Stromal cell of bone marrow (primary cell): ENCODE measurements at regions not wholly inside any gene's neighbourhood (a gene's known extent, or its start where the extent isn't known, plus 50 kb on each side); places are given as distances from the start of the nearest gene placed in this dataset.

Experiments used
- DNase-seq: peaks from one replicate; pipeline ENCODE4 v3.0.0-alpha.2; 2012; ENCODE audit warnings: low read depth

- DNase-seq: no peak
These were observed 764.8 kb upstream of the NR2F2 start for GRCh38 chr15:95565690-95566089.

DNA sequence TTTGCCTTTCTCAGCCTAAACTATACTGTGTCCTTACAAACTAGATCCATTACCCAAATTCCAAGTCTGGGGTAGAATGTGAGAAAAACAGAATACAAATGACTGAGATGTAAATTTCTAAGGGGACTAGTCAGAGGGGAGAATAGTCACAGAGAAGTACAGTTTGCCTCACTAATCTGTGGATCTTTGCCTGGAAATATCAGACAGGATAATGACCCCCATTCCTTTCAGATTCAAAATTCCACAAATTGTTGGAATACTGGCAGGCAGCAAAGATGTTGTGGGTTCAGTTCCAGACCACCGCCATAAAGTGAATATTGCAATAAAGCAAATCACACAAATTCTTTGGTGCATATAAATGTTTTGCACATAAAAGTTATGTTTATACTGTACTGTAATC lies 762.8 kb upstream of the NR2F2 start:
- no peak for DNase-seq

- no peak for DNase-seq
These were observed 756.4 kb upstream of the NR2F2 start for GRCh38 chr15:95574053-95574452.

- no peak for DNase-seq
These were observed 752.6 kb upstream of the NR2F2 start for GRCh38 chr15:95577927-95578326.

- DNase-seq: no peak
These were observed 750.4 kb upstream of the NR2F2 start for GRCh38 chr15:95580121-95580520.

GRCh38 chr15:95581595-95581994 lies 748.9 kb upstream of the NR2F2 start:
- no peak for DNase-seq

DNA sequence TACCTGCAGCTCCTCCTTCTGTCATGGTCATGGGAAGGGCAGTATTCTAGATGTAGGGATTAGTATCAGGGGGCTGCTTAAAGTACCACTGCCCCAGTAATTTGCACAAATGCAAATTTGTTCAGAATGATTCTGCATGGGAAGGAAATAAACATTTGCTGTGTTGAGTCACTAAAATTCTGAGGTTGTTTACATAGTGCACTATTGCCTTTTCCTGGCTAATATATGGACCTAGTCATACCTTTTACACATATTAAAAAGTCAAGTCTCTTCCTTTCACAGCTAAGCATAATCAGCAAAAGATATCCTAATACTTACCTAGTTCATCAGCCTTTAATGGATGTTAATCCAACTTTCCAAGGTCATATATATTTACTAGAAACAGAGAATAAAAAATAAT lies 746.4 kb upstream of the NR2F2 start:
- DNase-seq: no peak

GRCh38 chr15:95588056-95588455 lies 742.4 kb upstream of the NR2F2 start:
- no peak for DNase-seq

- no peak for DNase-seq
These were observed 739.9 kb upstream of the NR2F2 start for GRCh38 chr15:95590533-95591044.

GRCh38 chr15:95591270-95591669 lies 739.2 kb upstream of the NR2F2 start:
- no peak for DNase-seq

- DNase-seq: no peak
These were observed 738.6 kb upstream of the NR2F2 start for GRCh38 chr15:95591886-95592285.

DNA sequence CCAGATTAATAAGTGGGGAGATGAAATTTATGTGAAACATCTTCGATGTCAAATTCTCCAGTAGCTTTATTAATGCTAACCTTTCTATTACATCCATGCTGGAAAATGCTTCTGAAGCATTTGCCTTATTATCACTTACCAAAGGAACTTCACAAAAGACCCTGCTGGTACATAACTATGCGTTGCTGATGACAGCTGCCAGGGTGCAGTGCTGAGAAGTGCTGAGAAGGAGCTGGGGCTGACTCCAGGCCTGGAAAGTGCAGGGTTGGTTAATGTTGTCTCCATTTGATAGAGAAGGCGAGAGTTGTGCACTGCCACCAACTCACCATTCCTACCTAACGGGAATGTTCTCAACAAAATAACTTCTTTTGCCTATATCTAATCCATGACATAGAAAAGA lies 736.0 kb upstream of the NR2F2 start:
- DNase-seq: no peak

DNA sequence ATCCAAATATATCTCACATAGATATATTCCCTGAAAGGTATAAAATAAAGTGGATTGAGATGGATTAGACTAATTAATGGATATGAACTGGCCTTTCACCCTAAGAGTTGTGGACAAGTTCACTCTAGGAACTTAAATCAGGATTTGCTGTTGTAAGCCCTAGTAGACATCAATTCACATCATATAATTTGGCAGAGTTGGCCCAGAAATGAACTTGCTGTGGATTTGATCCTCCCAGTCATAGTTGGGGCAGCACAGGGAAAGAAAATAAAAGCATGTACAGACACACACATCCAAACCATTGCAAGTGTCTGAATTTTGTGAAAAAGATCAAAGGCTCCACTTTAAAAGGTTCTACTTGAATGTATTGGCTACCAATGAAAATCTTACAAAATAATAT lies 734.7 kb upstream of the NR2F2 start:
- DNase-seq: no peak

GRCh38 chr15:95596496-95596895 lies 734.0 kb upstream of the NR2F2 start:
- no peak for DNase-seq

GRCh38 chr15:95598251-95598855 lies 732.1 kb upstream of the NR2F2 start:
- DNase-seq: no peak

DNA sequence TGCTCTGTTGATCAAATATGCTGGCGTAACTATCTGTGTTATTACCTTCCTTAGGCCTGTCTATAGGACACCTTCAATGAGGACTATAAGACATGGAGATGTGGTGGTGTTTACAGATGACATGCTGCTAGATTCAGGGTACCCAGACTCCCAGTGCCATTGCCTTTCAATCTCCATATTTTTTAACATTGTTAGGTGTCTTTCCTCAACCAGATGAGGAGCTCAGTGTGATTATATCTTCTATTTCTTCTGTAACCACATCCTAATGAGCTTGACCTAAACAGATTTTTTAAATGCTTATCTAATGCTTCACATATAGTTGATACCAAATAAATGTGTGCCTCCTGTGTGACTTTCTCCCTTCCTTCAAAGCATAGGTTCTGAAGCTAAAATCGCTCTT lies 730.1 kb upstream of the NR2F2 start:
- no peak for DNase-seq

DNA sequence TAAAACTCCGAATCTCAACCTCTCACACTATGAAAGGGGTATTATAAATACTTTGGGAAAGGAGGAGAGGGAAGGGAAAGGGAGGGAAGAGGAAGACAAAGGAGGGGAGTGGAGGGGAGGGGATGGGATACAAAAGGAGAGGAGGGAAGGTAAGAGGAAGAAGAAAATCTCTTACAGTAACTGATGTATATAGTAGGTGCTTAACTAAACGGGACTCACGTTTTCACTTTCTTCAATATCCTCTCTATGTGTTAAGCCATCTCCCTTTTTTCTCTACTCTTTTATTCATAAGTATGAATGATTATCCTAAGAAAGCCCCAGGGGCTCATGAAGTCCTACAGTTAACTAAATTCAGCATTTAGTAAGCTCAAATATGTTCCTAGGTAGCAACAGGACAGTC lies 729.6 kb upstream of the NR2F2 start:
- DNase-seq: no peak

GRCh38 chr15:95601525-95601924 lies 729.0 kb upstream of the NR2F2 start:
- no peak for DNase-seq

DNA sequence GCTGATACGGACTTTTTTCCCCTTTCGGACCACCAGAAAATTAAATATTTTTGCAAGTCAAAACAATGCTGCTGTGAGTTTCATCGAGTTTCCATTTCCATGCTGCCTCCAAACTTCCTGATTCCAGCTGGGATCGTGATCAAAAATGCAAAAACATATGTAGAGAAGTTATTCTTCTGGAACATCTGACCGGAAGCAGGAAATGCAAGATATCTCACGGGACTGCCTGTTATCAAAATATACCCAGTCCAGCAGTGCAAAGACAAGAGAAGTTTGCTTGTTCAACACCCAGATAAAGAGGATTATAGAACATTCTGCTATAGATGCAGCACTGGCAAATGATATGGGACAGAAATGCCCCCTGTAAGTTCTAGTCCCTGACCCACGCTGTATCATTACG lies 726.7 kb upstream of the NR2F2 start:
- no peak for DNase-seq

- DNase-seq: peak; percentile 92
These were observed 725.9 kb upstream of the NR2F2 start for GRCh38 chr15:95604634-95605036.

DNA sequence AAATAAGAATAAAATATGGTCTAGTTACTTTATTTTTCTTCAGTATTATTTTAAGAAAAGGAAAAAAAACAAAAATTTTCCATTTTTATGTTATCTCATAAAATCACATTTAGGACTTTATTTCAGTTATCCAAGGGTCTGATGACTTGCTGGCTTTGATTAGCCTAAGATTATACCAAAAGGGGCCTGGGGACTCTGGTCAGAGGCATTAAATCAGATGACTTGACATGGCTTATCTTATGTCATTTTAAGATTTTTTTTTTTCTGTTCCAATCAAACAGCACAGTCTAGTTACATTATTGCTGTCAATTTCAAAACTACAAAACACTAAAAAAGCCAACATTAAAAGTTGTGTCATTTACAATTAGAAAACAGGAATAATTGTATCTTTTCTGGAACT lies 725.4 kb upstream of the NR2F2 start:
- no peak for DNase-seq

DNA sequence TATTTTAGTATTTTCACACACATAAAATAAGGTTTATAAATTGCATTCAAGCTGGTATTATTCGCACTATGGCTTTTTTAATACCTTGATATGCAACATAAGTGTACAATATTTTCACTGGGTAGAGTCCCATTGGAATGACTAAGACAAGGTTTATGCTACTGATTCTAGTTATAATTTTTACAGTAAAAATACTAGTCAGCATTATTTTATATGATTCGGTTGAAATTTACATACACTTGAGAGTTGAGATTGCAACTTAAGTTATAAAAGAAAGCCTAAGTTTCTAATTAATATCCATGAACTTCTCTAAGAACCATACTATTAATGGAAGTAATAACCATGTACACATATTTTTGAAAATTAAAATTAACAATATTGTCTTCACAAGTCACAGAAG lies 723.9 kb upstream of the NR2F2 start:
- no peak for DNase-seq

GRCh38 chr15:95608371-95608770 lies 722.1 kb upstream of the NR2F2 start:
- DNase-seq: no peak

- no peak for DNase-seq
These were observed 721.4 kb upstream of the NR2F2 start for GRCh38 chr15:95609096-95609495.

- no peak for DNase-seq
These were observed 719.6 kb upstream of the NR2F2 start for GRCh38 chr15:95610945-95611344.
